Femur (tissue), 1 donor: ENCODE measurements at regions not wholly inside any gene's neighbourhood (a gene's known extent, or its start where the extent isn't known, plus 50 kb on each side); places are given as distances from the start of the nearest gene placed in this dataset.
A peak's percentile ranks its signal among the peaks of the same experiment; 100 is the strongest.

Experiments used
- DNase-seq: peaks from one replicate; pipeline ENCODE4 v3.0.0-alpha.2; 2017

DNA sequence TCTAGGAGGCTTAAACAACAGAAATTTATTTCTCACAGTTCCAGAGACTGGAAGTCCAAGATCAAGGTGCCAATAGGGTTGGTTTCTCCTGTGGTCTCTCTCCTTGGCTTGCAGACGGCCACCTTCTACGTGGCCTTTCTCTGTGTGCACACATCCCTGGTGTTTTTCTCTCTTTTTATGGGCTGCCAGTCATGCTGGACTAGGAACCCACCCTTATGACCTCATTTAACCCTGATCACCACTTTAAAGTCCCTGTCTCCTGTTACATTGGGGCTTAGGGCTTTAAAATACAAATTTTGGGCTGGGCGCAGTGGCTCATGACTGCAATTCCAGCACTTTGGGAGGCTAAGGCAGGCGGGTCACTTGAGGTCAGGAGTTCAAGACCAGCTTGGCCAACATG, 157.1 kb downstream of the TLE1 start:
- no peak for DNase-seq

GRCh38 chr9:81531511-81531910, 157.8 kb downstream of the TLE1 start:
- DNase-seq: no peak

GRCh38 chr9:81530846-81531245, 158.5 kb downstream of the TLE1 start:
- no peak for DNase-seq

- DNase-seq: no peak
Observed at GRCh38 chr9:81530310-81530810, 159.0 kb downstream of the TLE1 start.

DNA sequence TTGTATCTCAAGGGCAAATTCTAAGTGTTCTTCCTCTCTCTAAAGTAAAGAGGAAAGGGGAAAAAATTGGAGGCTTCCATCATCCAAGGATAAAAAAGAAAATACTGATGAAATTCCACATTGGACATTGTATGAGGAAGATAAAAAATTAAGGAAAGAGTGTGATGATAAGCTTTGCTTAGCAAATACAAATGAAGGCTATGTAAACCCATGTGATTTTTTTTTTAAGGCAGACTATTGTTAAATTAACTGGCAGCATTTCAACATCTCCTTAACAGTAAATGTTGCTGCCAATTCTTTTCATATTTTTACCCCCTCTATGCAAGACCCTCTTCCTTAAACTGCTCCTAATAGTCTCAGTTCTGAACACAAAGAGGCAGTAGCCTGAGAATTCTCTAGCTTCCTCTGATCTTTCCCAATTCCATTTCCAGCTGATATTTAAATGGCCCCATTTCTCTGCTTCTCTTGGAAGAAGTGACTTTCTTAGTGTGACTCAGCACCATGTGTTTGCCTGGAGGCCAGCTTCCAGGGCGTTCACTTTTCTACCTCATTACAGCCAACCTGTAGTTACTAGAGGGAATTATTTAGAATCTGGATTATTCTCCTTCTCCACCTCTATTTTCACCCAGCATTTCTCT, 159.7 kb downstream of the TLE1 start:
- DNase-seq: no peak

GRCh38 chr9:81526587-81526986, 162.8 kb downstream of the TLE1 start:
- no peak for DNase-seq

- no peak for DNase-seq
Observed at GRCh38 chr9:81522716-81523551, 166.4 kb downstream of the TLE1 start.

- no peak for DNase-seq
Observed at GRCh38 chr9:81521892-81522291, 167.5 kb downstream of the TLE1 start.

- DNase-seq: no peak
Observed at GRCh38 chr9:81519816-81520495, 169.4 kb downstream of the TLE1 start.

GRCh38 chr9:81517954-81518353, 171.4 kb downstream of the TLE1 start:
- no peak for DNase-seq

GRCh38 chr9:81513059-81513458, 176.3 kb downstream of the TLE1 start:
- no peak for DNase-seq

- DNase-seq: no peak
Observed at GRCh38 chr9:81512641-81513040, 176.7 kb downstream of the TLE1 start.

DNA sequence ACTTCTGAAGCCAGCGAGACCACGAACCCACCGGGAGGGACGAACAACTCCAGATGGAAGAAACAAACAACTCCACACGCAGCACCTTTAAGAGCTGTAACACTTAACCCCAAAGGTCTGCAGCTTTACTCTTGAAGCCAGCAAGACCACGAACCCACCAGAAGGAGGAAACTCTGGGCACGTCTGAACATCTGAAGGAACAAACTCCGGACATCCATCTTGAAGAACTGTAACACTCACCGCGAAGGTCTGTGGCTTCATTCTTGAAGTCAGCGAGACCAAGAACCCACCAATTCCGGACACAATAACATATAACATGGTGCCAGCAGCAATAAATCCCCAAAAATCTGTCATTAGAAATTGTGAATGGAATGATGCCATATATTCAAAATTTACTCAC, 180.9 kb downstream of the TLE1 start:
- DNase-seq: no peak

DNA sequence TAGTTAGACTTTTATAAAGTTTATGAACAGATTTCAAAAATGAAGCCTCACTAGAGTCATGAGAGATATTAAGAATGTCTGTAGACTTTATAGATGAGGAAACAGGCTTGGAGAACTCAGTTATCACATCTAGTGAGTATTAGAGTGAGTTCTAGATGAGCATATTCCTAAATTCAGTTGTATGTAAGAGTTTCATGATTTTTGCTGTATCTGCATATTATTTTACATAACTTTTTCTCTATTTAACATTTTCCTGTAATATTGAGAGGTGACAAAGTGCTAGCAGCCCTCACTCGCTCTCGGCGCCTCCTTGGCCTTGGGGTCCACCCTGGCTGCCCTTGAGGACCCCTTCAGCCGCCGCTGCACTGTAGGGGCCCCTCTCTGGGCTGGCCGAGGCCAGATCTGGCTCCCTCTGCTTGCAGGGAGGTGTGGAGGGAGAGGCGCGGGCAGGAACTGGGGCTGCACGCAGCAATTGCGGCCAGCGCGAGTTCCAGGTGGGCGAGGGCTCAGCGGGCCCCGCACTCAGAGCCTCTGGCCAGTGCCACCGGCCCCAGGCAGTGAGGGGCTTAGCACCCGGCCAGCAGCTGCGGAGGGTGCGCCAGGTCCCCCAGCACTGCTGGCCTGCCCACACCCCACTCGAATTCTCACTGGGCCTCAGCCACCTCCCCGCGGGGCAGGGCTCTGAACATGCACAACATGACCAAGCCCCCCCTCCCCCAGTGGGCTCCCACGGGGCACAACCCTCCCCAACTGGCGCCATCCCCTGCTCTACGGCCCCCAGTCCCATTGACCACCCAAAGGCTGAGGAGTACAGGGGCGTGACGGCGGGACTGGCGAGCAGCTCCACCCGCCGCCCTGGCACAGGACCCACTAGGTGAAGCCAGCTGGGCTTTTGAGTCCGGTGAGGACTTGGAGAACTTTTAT, 182.1 kb downstream of the TLE1 start:
- no peak for DNase-seq

DNA sequence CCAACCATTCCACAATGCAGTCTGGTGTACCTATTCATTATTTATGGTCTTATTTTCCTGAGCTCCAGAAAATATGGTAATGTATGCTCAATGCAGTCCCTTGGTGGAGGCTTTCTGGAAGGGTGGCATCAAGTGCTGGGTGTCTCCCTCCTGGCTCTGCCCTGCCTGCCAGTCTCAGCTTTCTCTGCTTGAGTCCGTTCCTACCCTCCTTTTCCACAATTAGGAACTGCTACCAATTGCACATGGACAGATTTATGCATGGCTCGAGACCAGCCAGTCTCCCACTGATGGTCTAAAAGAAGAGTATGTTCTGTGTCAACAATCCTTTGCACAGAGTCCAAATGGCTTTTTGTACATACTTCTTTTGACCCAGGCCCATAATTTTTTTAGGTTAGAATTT, 189.8 kb downstream of the TLE1 start:
- no peak for DNase-seq

- peak; percentile 40 for DNase-seq
Observed at GRCh38 chr9:81499021-81499454, 190.3 kb downstream of the TLE1 start.

DNA sequence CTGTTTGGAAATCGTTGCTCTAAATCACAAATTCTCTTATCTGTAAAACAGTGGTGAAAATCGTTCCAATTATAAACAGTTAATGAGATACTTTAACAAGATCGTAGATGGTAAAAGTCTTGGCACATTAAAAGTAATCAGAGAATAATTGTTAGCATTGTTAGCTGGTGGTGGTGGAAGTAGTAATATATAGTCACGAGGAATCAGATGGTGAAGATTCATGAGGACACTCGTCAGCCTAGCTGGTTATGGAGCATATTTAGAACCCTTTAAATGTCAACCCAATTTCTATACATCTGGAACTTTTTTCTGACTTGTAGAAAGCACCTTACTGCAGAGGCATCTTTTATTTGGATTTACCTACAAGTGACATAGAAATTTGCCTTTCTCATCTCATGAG, 190.8 kb downstream of the TLE1 start:
- no peak for DNase-seq

GRCh38 chr9:81497091-81497490, 192.3 kb downstream of the TLE1 start:
- no peak for DNase-seq

GRCh38 chr9:81492710-81493447, 196.5 kb downstream of the TLE1 start:
- DNase-seq: peak; percentile 61

DNA sequence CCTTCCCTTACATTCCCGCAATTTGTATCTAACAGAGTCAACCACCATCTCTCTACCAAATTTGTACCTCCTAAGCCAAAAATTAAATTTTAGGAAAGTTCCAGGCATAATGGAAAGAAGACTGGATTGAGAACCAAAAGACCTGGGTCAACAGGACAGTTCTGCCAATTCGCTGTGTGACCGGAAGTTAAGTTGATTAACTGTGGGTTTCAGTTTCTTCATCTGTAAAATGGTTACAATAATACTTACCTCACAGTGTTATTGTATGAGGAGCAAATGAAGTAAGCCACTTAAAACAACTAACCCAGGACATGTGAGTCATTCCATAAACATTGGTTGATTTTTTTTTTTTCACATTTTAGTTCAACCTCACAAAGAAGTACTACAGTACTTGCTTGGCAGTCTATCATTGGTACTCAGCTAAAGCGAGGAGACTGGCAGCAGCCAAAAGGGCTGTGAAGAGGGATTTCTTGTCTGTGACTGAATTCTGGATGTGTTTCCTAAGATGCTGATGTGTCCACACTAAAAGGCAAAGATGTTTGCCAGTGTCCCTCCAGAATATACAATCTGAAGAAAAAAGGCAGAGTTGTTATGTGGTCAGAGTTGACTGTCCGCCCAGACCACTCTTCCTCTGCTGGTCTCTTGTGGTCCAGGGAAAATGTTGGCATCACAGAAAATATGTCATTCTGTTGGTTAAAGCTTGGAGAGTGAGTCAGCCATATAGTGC, 198.6 kb downstream of the TLE1 start:
- DNase-seq: peak; percentile 46

- no peak for DNase-seq
Observed at GRCh38 chr9:81489046-81489445, 200.3 kb downstream of the TLE1 start.
